GM12865 (cell line): ENCODE measurements at regions not wholly inside any gene's neighbourhood (a gene's known extent, or its start where the extent isn't known, plus 50 kb on each side); places are given as distances from the start of the nearest gene placed in this dataset.

Experiments used
- DNase-seq: peaks from one replicate; pipeline ENCODE4 v3.0.0; 2010; ENCODE audit warnings: low read depth
- H3K4me3 ChIP-seq: 2 replicates; pipeline ENCODE4 v1.5.1; 2011; ENCODE audit warnings: mild to moderate bottlenecking, low read depth, low read length, control low read depth
- TF ChIP-seq, protein P1 (sequence below): IDR thresholded peaks from 2 replicates; pipeline ENCODE4 v1.5.1; 2011; ENCODE audit warnings: low read length, control low read depth, low read depth, inconsistent platforms; ENCODE audit not compliant: insufficient read depth; ENCODE audit errors: missing control alignments

GRCh38 chr3:61311044-61311443 is 59.8 kb upstream of the FHIT start:
- peak; percentile 14 for DNase-seq
- H3K4me3 ChIP-seq: no peak overlapping the region
- TF ChIP-seq, protein P1, sequence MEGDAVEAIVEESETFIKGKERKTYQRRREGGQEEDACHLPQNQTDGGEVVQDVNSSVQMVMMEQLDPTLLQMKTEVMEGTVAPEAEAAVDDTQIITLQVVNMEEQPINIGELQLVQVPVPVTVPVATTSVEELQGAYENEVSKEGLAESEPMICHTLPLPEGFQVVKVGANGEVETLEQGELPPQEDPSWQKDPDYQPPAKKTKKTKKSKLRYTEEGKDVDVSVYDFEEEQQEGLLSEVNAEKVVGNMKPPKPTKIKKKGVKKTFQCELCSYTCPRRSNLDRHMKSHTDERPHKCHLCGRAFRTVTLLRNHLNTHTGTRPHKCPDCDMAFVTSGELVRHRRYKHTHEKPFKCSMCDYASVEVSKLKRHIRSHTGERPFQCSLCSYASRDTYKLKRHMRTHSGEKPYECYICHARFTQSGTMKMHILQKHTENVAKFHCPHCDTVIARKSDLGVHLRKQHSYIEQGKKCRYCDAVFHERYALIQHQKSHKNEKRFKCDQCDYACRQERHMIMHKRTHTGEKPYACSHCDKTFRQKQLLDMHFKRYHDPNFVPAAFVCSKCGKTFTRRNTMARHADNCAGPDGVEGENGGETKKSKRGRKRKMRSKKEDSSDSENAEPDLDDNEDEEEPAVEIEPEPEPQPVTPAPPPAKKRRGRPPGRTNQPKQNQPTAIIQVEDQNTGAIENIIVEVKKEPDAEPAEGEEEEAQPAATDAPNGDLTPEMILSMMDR: no peak

DNA sequence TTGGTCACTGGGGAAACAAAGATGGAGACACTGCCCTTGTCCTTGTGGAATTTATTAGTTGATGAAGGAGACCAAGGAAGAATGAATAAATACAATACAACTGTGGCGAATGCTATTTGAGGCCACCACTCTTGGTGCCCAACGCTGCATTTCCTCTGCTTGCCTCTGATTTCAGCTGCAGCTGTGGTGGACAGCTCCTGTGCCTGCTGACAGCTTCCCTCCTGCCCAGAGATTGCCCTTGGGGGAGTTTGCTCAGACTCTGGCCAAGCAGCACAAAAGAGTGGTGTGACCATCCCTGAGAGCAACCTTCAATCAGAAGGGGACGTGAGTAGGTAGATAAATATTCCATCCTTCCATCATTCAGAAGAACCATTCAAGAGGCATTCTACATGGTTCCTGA is 64.6 kb upstream of the FHIT start:
- TF ChIP-seq, protein P1: no peak
- H3K4me3 ChIP-seq: no peak overlapping the region
- peak; percentile 2 for DNase-seq

DNA sequence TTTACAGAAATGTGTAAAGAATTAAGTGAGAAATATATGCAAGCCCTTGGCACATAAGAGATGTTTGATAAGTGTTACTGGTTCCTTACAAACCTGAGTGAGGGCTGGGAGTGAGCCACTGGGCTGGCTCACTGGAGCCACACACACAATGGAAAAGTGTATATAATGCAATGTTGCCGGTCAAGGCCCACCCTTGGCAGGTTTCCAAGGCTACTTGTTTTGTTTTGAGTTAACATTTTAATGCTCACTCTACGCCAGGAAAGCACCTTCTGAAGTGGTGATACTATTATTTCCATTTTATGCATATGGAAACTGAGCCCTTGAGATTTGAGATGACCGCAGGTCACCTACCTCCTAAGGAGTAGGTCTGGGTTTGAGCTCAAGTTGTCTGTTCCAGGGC is 71.8 kb upstream of the FHIT start:
- H3K4me3 ChIP-seq: no peak overlapping the region
- DNase-seq: no peak
- TF ChIP-seq, protein P1: no peak

DNA sequence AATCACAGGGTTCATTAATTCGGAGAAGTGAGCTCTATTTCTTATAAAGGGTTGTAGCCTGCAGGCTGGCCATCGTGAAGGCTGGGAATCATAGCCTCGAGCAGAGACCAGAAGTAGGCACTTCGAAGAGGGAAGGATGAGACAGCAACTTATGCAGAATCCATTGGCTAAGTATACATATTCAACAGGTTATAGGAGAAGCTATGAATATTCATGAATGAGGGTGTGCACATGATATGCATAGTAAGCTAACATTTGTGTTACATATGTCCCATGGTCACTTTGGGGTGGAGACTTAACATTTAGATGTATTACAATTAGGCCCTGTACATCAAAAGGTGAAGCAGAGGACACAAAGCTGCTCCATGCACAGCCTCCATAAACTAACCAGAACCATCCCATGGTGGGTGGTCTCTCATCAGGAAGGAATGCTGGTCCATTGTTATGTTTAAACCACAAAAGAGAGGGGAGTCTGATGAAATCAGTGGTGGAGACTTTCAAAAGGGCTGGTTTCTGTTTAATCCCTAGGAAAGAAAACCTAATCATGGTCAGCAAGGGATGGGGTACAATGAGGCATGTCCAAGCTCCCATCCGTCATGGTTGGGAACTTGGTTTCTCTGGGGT is 80.8 kb upstream of the FHIT start:
- no peak for DNase-seq
- H3K4me3 ChIP-seq: no peak overlapping the region
- TF ChIP-seq, protein P1: no peak

DNA sequence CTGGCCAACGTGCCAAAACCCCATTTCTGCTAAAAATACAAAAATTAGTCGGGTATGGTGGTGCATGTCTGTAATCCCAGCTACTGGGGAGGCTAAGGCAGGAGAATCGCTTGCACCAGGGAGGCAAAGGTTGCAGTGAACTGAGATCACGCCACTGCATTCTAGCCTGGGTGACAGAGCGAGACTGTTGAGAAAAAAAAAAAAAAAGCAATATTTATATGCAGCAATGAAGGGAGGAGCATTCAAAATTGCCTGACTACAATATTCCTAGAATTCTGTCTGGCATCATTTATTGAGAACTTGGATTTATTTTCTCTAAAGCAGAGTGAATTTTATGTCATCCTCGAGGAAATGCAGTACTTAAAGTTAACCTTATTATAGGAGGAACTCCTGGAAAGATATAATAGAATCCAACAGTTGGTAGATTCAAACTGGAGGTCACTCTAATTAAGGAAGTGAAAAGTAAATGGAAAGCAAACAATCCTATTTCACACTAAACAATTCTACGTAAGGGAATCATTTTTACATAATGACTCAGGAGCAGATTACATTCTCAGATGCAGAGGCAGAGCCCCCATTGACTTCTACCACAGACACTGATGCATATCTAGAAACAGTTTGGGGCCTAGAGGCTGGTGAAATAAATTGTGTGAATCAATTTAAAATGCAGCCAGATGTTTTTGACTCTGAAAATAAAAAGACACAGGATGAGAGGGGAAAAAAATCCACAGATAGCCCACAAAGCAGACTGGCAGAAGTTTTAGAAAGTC is 82.1 kb upstream of the FHIT start:
- DNase-seq: no peak
- H3K4me3 ChIP-seq: no peak overlapping the region
- TF ChIP-seq, protein P1: no peak

- no peak for DNase-seq
- H3K4me3 ChIP-seq: no peak overlapping the region
- TF ChIP-seq, protein P1: no peak
Observed at GRCh38 chr3:61334783-61335182, 83.5 kb upstream of the FHIT start.
